ENCODE measurements at regions not wholly inside any gene's neighbourhood (a gene's known extent, or its start where the extent isn't known, plus 50 kb on each side); places are given as distances from the start of the nearest gene placed in this dataset.
"Not testable (repeated sequence)": the region's sequence is repeated elsewhere in the genome, so short reads cannot be mapped to it uniquely, and the experiment has no call there.

- DNase-seq (no peak), ATAC-seq (no peak)
- H3K4me3 Mint-ChIP-seq, result no peak overlapping the region
- H3K36me3 Mint-ChIP-seq, result no peaks in the 10 kb centered on the region
- POLR2A ChIA-PET, result no interaction called here
- no peak overlapping the region for H3K27ac Mint-ChIP-seq
- H3K9me3 Mint-ChIP-seq, result peaks cover 0 to 1% (median 0%) of the 10 kb centered on the region in 9 donors
- H3K27me3 Mint-ChIP-seq, result no peaks in the 10 kb centered on the region
- H3K4me1 Mint-ChIP-seq, result peaks cover 0 to 3% (median under 1%) of the 10 kb centered on the region in 4 donors
Measured at GRCh38 chr2:212892193-212892592, 259.2 kb downstream of the IKZF2 start.

- H3K4me3 Mint-ChIP-seq, result no peak overlapping the region
- POLR2A ChIA-PET, result no interaction called here
- H3K27me3 Mint-ChIP-seq, result no peaks in the 10 kb centered on the region
- peaks cover 0 to 7% (median 3%) of the 10 kb centered on the region in 9 donors for H3K9me3 Mint-ChIP-seq
- no peak overlapping the region for H3K27ac Mint-ChIP-seq
- H3K4me1 Mint-ChIP-seq, result peaks cover 0 to 3% (median under 1%) of the 10 kb centered on the region in 4 donors
- ATAC-seq (no peak), DNase-seq (no peak)
- H3K36me3 Mint-ChIP-seq, result peaks cover 0 to 4% (median 0%) of the 10 kb centered on the region in 3 donors
Measured at GRCh38 chr2:212891580-212891979, 259.8 kb downstream of the IKZF2 start.

GRCh38 chr2:212882626-212883025 lies 268.8 kb downstream of the IKZF2 start:
- Mint-ChIP-seq H3K4me1 (peaks cover 0 to 3% (median 2%) of the 10 kb centered on the region in 4 donors), H3K9me3 (peaks cover 4 to 46% (median 28%) of the 10 kb centered on the region in 9 donors), H3K4me3 (no peak overlapping the region), H3K36me3 (peaks cover 0 to 34% (median 14%) of the 10 kb centered on the region in 3 donors), H3K27ac (no peak overlapping the region), H3K27me3 (no peaks in the 10 kb centered on the region)
- POLR2A ChIA-PET, result no interaction called here
- ATAC-seq (no peak), DNase-seq (no peak)

GRCh38 chr2:212876556-212876955 lies 274.9 kb downstream of the IKZF2 start:
- ATAC-seq, H3K27me3 Mint-ChIP-seq, POLR2A ChIA-PET, DNase-seq: not testable (repeated sequence)
- Mint-ChIP-seq H3K27ac (peak overlapping the region in 1 of 10 donors; percentile 61), H3K4me1 (peaks cover 5 to 17% (median 10%) of the 10 kb centered on the region in 4 donors), H3K4me3 (peak overlapping the region in 6 of 10 donors; percentile 7 to 48 (median 28)), H3K9me3 (peaks cover 0 to 16% (median 10%) of the 10 kb centered on the region in 9 donors), H3K36me3 (peaks cover 0 to 12% (median 3%) of the 10 kb centered on the region in 3 donors)

- POLR2A ChIA-PET, ATAC-seq, DNase-seq, H3K27me3 Mint-ChIP-seq: not testable (repeated sequence)
- Mint-ChIP-seq H3K27ac (peak overlapping the region in 1 of 10 donors; percentile 61), H3K9me3 (peaks cover 0 to 16% (median 9%) of the 10 kb centered on the region in 9 donors), H3K36me3 (peaks cover 0 to 12% (median 3%) of the 10 kb centered on the region in 3 donors), H3K4me3 (peak overlapping the region in 2 of 10 donors; percentile 24 to 38), H3K4me1 (peaks cover 5 to 17% (median 10%) of the 10 kb centered on the region in 4 donors)
Measured at GRCh38 chr2:212875950-212876349, 275.5 kb downstream of the IKZF2 start.

GRCh38 chr2:212873256-212873655 lies 278.2 kb downstream of the IKZF2 start:
- Mint-ChIP-seq H3K4me1 (peaks cover 5 to 17% (median 10%) of the 10 kb centered on the region in 4 donors), H3K4me3 (no peak overlapping the region), H3K36me3 (peaks cover 0 to 4% (median 0%) of the 10 kb centered on the region in 3 donors), H3K9me3 (peaks cover 0 to 10% (median 4%) of the 10 kb centered on the region in 9 donors), H3K27me3 (no peaks in the 10 kb centered on the region), H3K27ac (no peak overlapping the region)
- POLR2A ChIA-PET, result no interaction called here
- no peak for DNase-seq
- ATAC-seq, result no peak

- no peak for DNase-seq
Measured at GRCh38 chr2:212871597-212871996, 279.8 kb downstream of the IKZF2 start.

GRCh38 chr2:212864186-212864585 lies 287.2 kb downstream of the IKZF2 start:
- Mint-ChIP-seq H3K36me3 (peaks cover 0 to 25% (median 5%) of the 10 kb centered on the region in 3 donors), H3K27ac (no peak overlapping the region), H3K4me3 (no peak overlapping the region), H3K27me3 (no peaks in the 10 kb centered on the region), H3K9me3 (peaks cover 9 to 63% (median 38%) of the 10 kb centered on the region in 9 donors), H3K4me1 (no peaks in the 10 kb centered on the region)
- DNase-seq, result no peak
- ATAC-seq, result no peak
- POLR2A ChIA-PET, result no interaction called here

More at GRCh38 chr2:212871597-212871996, 279.8 kb downstream of the IKZF2 start:
- POLR2A ChIA-PET, result no interaction called here
- Mint-ChIP-seq H3K9me3 (peaks cover 0 to 18% (median 8%) of the 10 kb centered on the region in 9 donors), H3K27me3 (no peaks in the 10 kb centered on the region), H3K27ac (no peak overlapping the region), H3K4me1 (peaks cover 2 to 11% (median 5%) of the 10 kb centered on the region in 4 donors), H3K36me3 (no peaks in the 10 kb centered on the region), H3K4me3 (no peak overlapping the region)
- ATAC-seq, result no peak

GRCh38 chr2:212863185-212863588 lies 288.2 kb downstream of the IKZF2 start:
- DNase-seq, result peak in 1 of 10 donors; percentile 61
- no peak overlapping the region for H3K27ac Mint-ChIP-seq
- no peak overlapping the region for H3K4me3 Mint-ChIP-seq
- no peak for ATAC-seq
- H3K36me3 Mint-ChIP-seq, result peaks cover 0 to 32% (median 5%) of the 10 kb centered on the region in 3 donors
- H3K4me1 Mint-ChIP-seq, result peaks cover 0 to 3% (median 1%) of the 10 kb centered on the region in 4 donors
- POLR2A ChIA-PET, result no interaction called here
- no peaks in the 10 kb centered on the region for H3K27me3 Mint-ChIP-seq
- H3K9me3 Mint-ChIP-seq, result peaks cover 9 to 66% (median 40%) of the 10 kb centered on the region in 9 donors

GRCh38 chr2:212858496-212858895 lies 292.9 kb downstream of the IKZF2 start:
- H3K4me1 Mint-ChIP-seq, result peaks cover 0 to 3% (median 1%) of the 10 kb centered on the region in 4 donors
- POLR2A ChIA-PET, result no interaction called here
- H3K9me3 Mint-ChIP-seq, result peaks cover 4 to 33% (median 21%) of the 10 kb centered on the region in 9 donors
- no peak for DNase-seq
- no peak overlapping the region for H3K27ac Mint-ChIP-seq
- no peaks in the 10 kb centered on the region for H3K27me3 Mint-ChIP-seq
- no peak overlapping the region for H3K4me3 Mint-ChIP-seq
- peaks cover 0 to 15% (median 3%) of the 10 kb centered on the region in 3 donors for H3K36me3 Mint-ChIP-seq
- no peak for ATAC-seq

- no peak for DNase-seq
- H3K27ac Mint-ChIP-seq, result no peak overlapping the region
Measured at GRCh38 chr2:212854771-212855170, 296.6 kb downstream of the IKZF2 start.

GRCh38 chr2:212854116-212854515 lies 297.3 kb downstream of the IKZF2 start:
- H3K36me3 Mint-ChIP-seq, result peaks cover 0 to 7% (median 0%) of the 10 kb centered on the region in 3 donors
- H3K9me3 Mint-ChIP-seq, result peaks cover 0 to 6% (median 0%) of the 10 kb centered on the region in 9 donors

More at GRCh38 chr2:212854771-212855170, 296.6 kb downstream of the IKZF2 start:
- Mint-ChIP-seq H3K36me3 (peaks cover 0 to 7% (median 1%) of the 10 kb centered on the region in 3 donors), H3K9me3 (peaks cover 0 to 6% (median 0%) of the 10 kb centered on the region in 9 donors), H3K4me1 (peaks cover 0 to 3% (median 1%) of the 10 kb centered on the region in 4 donors), H3K27me3 (no peaks in the 10 kb centered on the region), H3K4me3 (no peak overlapping the region)
- POLR2A ChIA-PET, result no interaction called here
- no peak for ATAC-seq

GRCh38 chr2:212845941-212846340 lies 305.5 kb downstream of the IKZF2 start:
- Mint-ChIP-seq H3K9me3 (peaks cover 0 to 5% (median 0%) of the 10 kb centered on the region in 9 donors), H3K27me3 (peaks cover 0 to 9% (median 0%) of the 10 kb centered on the region in 5 donors), H3K4me1 (no peaks in the 10 kb centered on the region), H3K36me3 (no peaks in the 10 kb centered on the region), H3K27ac (no peak overlapping the region), H3K4me3 (no peak overlapping the region)
- POLR2A ChIA-PET, result no interaction called here
- ATAC-seq (no peak), DNase-seq (no peak)

More at GRCh38 chr2:212854116-212854515, 297.3 kb downstream of the IKZF2 start:
- Mint-ChIP-seq H3K27ac (no peak overlapping the region), H3K4me1 (peaks cover 0 to 3% (median 1%) of the 10 kb centered on the region in 4 donors), H3K4me3 (no peak overlapping the region), H3K27me3 (no peaks in the 10 kb centered on the region)
- ATAC-seq, result no peak
- POLR2A ChIA-PET, result no interaction called here
- no peak for DNase-seq
